ENCODE measurements at regions not wholly inside any gene's neighbourhood (a gene's known extent, or its start where the extent isn't known, plus 50 kb on each side); places are given as distances from the start of the nearest gene placed in this dataset.
"Not testable (repeated sequence)": the region's sequence is repeated elsewhere in the genome, so short reads cannot be mapped to it uniquely, and the experiment has no call there.

DNA sequence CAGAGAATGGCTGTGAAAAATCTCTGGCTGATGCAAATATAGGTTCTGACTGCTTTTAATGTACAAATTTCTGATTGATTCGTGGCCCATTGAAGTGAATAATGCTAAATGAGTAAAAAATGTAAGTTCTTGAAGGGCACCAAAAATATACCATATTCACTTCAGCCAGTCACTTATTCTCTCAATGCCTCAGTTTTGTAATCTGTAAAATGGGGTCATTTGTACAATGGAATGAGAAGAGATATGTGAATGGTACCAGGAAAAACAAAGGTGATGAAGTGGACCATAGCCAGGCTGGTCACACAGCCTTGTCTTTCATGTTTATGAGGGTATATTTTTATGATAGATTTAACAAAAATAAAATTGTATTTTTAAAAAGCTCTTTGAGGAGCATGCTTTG is 441.2 kb upstream of the NR3C2 start:
- intact Hi-C loops (cut with micrococcal nuclease): no loop called here

DNA sequence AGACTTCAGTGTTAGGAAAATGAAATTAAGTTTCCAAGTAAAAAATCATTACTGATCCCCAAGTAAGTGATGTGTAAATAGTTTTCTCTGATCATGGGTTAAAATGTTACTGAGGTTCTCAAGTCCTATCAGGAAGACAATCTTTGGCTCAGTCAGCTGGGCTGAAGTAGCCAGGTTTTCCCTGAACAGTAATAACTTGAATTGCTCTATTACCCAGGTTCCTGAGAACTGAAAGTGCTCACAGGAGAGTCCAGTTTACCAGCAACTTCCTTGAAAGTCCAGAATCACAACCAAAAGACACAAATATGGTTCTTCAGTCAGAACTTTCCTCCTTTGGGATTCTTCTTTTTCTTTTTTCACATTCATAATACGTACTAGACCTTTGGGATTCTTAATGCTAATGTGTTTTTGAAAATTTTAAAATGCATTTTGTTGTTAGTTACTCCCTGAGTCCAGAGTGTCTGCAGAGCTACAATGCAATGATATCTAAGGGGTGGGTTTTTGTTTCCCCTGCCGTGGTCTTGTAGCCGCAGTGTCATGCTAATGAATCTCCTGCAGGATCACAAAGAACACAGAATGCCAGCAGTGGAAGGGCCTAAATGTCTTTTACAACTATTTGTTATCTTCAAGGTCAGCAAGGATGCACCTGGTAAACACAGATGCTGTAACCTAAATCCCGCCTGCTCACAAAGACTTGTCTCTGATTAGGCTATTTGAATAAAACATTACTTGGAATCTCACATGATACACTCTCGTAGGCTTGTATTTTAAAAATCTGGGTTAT is 439.8 kb upstream of the NR3C2 start:
- intact Hi-C loops (cut with micrococcal nuclease): no loop called here

DNA sequence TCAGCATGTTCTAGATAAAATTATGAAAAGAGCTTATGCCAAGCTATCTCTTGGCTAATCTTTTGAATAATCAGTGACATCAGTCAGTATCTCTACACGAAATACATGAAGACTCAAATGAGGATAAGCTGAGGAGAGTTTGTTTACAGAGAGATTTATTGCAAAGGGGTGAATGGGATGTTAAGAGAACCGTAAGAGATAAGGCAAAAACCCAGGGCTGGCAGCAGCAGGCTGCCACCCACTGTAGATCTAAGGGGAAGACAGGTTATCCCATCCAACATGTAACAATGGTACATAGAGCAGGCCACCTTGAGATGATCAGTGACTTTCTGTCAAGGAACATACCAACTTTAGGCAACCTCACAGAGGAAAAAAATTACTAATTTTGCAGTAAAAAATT is 432.1 kb upstream of the NR3C2 start:
- intact Hi-C loops (cut with micrococcal nuclease): no loop called here

GRCh38 chr4:148868191-148868590 is 426.0 kb upstream of the NR3C2 start:
- intact Hi-C loops (cut with micrococcal nuclease): no loop called here

DNA sequence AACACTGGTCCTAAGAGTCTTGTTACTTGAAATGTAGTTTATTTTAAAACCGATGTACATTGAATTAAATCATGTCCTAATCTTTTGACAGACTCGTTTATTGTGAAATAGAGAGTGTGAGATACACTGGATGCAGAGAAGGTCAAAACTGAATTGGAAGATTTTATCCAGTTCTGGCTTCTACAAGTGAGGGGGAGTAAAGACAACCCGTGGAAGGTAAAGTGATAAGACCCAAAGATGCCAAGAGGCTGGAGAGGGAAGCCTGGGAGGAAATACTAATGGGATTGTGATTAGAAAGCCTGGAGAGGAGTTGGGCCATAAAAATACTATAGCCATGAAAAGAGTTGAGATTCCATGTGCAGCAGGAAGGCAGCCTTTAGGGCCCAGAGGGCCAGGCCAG is 424.5 kb upstream of the NR3C2 start:
- intact Hi-C loops (cut with micrococcal nuclease): no loop called here

GRCh38 chr4:148857973-148858534 is 415.8 kb upstream of the NR3C2 start:
- intact Hi-C loops (cut with micrococcal nuclease): no loop called here

- intact Hi-C loops (cut with micrococcal nuclease): no loop called here
Observed at GRCh38 chr4:148857239-148857972, 415.2 kb upstream of the NR3C2 start.

DNA sequence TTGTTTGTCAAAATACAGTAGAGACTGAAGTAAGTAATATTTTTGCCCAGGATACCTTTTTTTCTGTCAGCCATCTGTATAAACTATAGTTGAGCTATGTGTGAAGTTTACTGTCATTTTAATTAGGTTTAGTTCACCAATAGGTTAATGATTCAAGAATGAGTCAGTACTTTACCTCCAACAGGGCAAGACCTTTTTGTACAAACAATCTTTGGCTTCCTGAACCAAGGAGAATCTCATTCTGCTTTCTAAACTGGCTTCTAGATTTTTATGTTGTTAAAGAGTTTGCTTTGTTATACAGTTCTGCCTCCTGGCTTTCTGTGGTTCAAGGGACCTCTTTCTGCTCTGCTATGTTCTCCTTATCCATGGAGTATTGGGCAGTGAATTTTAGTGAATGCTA is 412.0 kb upstream of the NR3C2 start:
- intact Hi-C loops (cut with micrococcal nuclease): no loop called here

GRCh38 chr4:148852092-148852699 is 410.0 kb upstream of the NR3C2 start:
- intact Hi-C loops (cut with micrococcal nuclease): no loop called here

DNA sequence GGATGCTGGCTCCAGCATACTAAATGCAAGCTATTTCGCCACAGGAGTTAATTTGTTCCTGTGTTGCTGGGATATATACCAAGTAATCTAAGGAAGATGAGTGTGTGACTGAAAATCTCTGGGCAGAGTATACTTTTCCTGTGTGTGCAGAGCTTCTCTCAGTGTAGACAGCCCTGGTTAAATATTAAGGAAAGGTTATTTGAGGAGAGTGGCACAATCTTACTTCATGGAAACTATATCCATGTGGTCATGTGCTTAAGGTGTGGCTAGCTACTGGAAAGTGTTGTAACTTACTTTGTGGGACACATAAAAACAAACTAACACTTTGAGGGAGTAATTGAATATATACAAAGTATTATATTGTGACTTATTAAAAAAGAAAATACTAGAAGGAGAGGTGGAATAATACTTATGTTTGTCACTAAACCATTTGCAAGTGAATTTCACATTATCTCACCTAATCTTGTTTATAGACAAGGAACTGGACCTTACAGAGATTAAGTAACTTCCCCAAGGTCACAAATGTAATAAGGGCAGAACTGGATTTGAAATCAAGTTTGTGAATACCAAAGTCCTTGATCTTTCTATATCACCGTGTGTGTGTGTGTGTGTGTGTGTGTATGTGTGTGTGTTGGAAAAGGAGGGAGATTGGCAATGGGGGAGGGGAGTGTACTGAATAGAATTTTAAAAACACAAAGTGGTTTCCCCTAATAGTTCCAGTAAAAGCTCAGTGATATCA is 408.2 kb upstream of the NR3C2 start:
- intact Hi-C loops (cut with micrococcal nuclease): no loop called here

GRCh38 chr4:148849581-148849980 is 407.4 kb upstream of the NR3C2 start:
- intact Hi-C loops (cut with micrococcal nuclease): no loop called here

DNA sequence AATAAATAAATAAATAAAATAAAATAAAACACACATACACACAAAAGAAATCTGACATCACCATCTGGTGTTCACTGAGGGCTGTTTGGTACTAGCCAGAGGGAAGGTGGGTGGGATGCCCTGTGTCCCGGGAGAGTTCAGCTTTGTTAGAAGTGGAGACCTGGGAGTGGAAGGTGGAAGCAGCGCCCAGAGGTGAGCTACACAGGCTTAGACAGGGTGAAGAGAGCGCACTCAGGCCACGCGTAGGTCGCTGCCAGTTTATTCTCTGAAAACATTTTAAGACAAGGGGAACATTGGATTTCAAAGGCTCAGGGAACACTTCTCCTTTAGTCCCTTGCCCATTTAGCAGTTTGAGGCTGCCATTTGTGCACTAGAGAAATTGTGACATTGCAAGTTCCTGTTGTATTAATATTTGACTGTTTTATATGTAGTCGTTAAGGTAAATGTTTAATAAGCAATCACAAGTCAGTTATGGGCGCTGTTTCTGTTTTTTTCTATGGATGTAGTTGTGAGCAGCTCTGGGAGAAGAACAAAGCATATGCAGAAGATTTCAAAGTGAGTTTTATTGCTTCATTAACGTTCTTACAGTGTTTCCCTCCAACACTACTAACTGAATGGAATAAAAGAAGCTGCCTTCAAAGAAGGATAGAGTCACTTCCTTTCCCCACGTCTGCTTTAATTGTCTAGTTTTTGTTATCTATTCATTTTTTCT is 405.5 kb upstream of the NR3C2 start:
- intact Hi-C loops (cut with micrococcal nuclease): no loop called here

DNA sequence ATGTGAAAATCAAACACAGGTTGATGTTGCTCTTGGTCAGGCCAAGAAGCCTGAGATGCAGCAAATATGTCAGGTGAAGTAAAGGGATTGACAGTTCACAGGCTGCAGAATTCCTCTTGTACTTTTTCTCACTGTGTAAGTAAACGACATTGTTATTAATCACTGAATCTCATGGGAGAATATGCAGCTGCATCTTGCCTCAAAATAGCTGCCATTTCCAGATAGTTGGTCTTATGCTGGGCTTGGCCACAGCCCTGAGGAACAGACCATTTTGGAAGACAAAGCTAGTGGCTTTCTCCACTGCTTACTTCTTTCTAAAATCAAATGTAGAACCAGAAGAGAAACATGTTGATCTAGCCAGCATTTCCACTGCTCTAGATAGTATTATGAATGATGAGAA is 403.4 kb upstream of the NR3C2 start:
- intact Hi-C loops (cut with micrococcal nuclease): no loop called here

GRCh38 chr4:148843625-148844024 is 401.4 kb upstream of the NR3C2 start:
- intact Hi-C loops (cut with micrococcal nuclease): no loop called here

DNA sequence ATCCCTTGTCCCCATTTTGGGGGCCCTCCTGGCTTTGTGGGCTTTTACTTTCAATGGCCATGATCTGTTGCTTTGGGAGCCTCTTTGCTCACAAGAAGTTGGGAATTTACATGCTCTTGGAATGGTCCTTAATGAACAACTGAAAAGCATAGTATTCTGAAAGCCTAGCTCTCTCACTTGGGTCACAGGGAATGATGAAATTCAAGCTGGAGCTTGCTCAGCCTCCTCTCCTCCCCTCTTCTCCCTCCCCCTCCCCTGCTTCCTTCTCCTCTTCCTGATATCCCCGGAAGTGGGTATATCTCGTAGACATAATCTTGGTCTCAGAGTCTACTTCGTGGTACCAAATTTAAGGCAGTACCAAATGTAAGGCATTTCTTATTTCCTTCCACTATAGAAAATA is 400.6 kb upstream of the NR3C2 start:
- intact Hi-C loops (cut with micrococcal nuclease): no loop called here

- intact Hi-C loops (cut with micrococcal nuclease): not testable (repeated sequence)
Observed at GRCh38 chr4:148837571-148837970, 395.4 kb upstream of the NR3C2 start.

DNA sequence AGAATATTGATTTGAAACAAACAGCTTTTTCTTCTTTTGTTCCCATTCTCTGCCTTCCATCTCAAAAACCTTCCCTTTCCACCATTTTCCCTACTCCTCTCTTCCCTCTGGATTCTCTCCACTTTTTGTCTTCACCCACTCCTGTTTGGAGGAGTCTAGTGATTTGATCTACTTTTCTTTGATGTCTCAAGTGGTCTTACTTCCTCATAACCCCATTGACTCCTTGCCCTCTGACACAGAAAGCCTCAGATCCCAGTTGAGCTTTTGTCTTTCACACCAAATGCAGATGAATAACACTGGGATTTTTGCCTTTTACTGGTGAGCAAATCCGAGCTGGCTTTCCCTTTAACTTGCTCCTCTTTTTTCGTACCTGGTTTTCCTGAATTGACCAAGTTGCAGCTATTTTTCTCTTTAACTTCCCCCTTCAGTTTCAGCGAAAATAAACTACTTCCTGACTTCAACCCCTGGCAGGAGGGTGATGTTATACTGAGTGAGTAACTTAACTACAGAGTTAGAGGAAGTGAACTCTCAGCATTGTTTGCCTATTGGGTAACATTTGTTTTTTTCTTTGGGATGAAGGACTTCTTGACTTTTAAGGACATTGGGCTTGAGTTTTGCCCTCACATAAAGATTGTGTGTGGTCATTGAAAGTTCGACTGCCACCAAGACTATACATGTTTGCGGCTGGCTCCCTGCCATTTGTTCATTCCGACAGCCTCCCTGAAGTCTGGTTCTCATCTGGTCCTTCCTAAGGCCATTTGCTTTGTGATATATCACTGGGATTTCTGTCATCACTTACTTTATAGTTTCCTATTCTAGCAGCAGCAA is 392.8 kb upstream of the NR3C2 start:
- intact Hi-C loops (cut with micrococcal nuclease): no loop called here

GRCh38 chr4:148831945-148832344 is 389.7 kb upstream of the NR3C2 start:
- intact Hi-C loops (cut with micrococcal nuclease): no loop called here

GRCh38 chr4:148828291-148828690 is 386.1 kb upstream of the NR3C2 start:
- intact Hi-C loops (cut with micrococcal nuclease): no loop called here

GRCh38 chr4:148827781-148828180 is 385.6 kb upstream of the NR3C2 start:
- intact Hi-C loops (cut with micrococcal nuclease): no loop called here

All from T-helper 1 cell treated with Interleukin-12 subunit alpha and Interleukin-12 subunit beta and Interleukin-4 antibody, amounts not matched to agents 30 ng/mL and 1 ng/mL, for 36 hours (primary cell).